ENCODE measurements at regions not wholly inside any gene's neighbourhood (a gene's known extent, or its start where the extent isn't known, plus 50 kb on each side); places are given as distances from the start of the nearest gene placed in this dataset.
"Not testable (repeated sequence)": the region's sequence is repeated elsewhere in the genome, so short reads cannot be mapped to it uniquely, and the experiment has no call there.

DNA sequence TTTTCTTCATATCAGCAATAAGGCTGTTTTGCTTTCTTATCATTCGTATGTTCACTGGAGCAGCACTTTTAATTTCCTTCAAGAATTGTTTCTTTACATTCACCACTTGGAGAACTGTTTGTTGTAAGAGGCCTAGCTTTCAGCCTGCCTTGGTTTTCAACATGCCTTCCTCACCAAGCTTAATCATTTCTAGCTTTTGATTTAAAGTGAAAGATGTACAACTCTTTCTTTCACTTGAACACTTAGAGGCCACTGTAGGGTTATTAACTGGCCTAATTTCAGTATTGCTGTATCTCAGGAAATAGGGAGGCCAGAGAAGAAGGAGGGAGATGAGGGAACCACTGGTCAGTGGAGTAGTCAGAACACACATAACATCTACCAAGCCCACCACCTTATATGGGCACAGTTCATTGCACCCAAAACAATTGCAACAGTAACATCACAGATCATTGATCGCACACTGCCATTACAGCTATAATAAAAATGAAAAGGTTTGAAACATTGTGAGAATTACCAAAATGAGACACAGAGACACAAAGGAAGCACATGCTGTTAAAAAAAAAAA is 181.4 kb upstream of the TUBA3C start:
- no peaks in the 10 kb centered on the region for H3K4me1 ChIP-seq (ENCODE audit: insufficient read depth, low read length)
- H3K4me3 Mint-ChIP-seq, result no peak overlapping the region
- peaks cover 0 to 4% of the 10 kb centered on the region in 2 donors for H3K27me3 Mint-ChIP-seq
- H3K36me3 Mint-ChIP-seq, result no peaks in the 10 kb centered on the region
- H3K27ac ChIP-seq (ENCODE audit: low read depth, low read length), result no peak overlapping the region
- no peak for DNase-seq
- POLR2A ChIA-PET, result no interaction called here
- H3K9me3 Mint-ChIP-seq, result peaks cover 0 to 3% (median 3%) of the 10 kb centered on the region in 5 donors
- H3K36me3 ChIP-seq (ENCODE audit: insufficient read depth, low read length), result no peaks in the 10 kb centered on the region
- no peaks in the 10 kb centered on the region for H3K9me3 ChIP-seq (ENCODE audit: low read length)
- CTCF ChIA-PET, result no interaction called here
- H3K4me1 Mint-ChIP-seq, result no peaks in the 10 kb centered on the region
- H3K27me3 ChIP-seq (ENCODE audit: insufficient read depth, low read length, poor library complexity, severe bottlenecking), result no peaks in the 10 kb centered on the region
- no peak overlapping the region for H3K27ac Mint-ChIP-seq
- no peak overlapping the region for H3K4me3 ChIP-seq (ENCODE audit: low read length)

DNA sequence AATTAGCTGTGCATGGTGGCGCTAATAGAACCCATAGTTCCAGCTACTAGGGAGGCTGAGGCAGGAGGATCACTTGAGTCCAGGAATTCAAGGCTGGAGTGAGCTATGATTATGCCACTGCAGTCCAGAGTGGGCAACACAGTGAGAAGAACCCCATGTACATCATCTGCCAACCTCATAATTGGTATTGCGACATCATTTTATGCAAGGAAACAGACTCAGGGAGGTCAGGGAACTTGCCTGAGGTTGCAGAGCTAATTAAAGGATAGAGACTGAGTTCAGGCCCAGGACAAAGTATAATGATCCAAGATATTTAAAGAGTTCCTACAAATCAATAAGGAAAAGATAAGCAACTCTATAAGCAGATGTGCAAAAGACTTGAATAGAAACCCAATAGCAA is 178.1 kb upstream of the TUBA3C start:
- CTCF ChIA-PET, result not testable (repeated sequence)

DNA sequence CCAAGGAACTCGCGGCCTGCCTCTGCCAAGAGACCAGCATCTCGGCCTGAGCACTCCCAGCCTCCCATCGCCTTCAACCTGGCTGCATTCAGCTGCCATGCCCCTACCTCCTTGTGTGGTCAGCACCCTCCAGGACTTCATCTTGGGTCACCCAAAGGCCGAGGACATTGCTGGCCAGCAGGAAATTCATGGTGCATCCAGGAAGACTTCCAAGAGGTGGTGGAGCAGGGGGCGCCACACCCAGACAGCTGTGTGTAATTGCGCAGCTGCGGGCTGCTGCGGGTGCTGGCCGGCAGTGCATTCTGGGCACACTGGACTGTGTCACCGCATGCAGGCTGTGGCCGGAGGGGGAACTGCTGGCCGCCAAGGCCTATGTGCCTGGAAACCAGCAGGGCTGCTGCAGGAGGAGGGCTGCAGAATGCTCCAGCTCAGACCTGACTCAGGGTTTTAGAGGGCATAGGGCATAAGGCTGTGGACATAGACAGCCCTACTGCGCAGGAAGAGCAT is 164.3 kb upstream of the TUBA3C start:
- Mint-ChIP-seq H3K9me3 (peaks cover 0 to 8% (median 3%) of the 10 kb centered on the region in 5 donors), H3K4me3 (no peak overlapping the region), H3K4me1 (no peaks in the 10 kb centered on the region), H3K27ac (no peak overlapping the region), H3K27me3 (peaks cover 0 to 6% of the 10 kb centered on the region in 2 donors), H3K36me3 (no peaks in the 10 kb centered on the region)
- CTCF ChIA-PET, result no interaction called here
- Histone ChIP-seq H3K4me3 (ENCODE audit: low read length) (no peak overlapping the region), H3K9me3 (ENCODE audit: low read length) (no peaks in the 10 kb centered on the region), H3K4me1 (ENCODE audit: insufficient read depth, low read length) (no peaks in the 10 kb centered on the region), H3K27me3 (ENCODE audit: insufficient read depth, low read length, poor library complexity, severe bottlenecking) (no peaks in the 10 kb centered on the region), H3K27ac (ENCODE audit: low read depth, low read length) (no peak overlapping the region), H3K36me3 (ENCODE audit: insufficient read depth, low read length) (no peaks in the 10 kb centered on the region)
- no peak for DNase-seq
- POLR2A ChIA-PET, result no interaction called here

More for the DNA sequence above, 178.1 kb upstream of the TUBA3C start:
- H3K36me3 Mint-ChIP-seq; H3K9me3 ChIP-seq (ENCODE audit: low read length); H3K36me3 ChIP-seq (ENCODE audit: insufficient read depth, low read length); H3K4me1 ChIP-seq (ENCODE audit: insufficient read depth, low read length); H3K27ac ChIP-seq (ENCODE audit: low read depth, low read length); H3K4me3 Mint-ChIP-seq; H3K4me3 ChIP-seq (ENCODE audit: low read length); DNase-seq; POLR2A ChIA-PET; H3K27ac Mint-ChIP-seq; H3K27me3 ChIP-seq (ENCODE audit: insufficient read depth, low read length, poor library complexity, severe bottlenecking); H3K27me3 Mint-ChIP-seq; H3K4me1 Mint-ChIP-seq: not testable (repeated sequence)
- peaks cover 0 to 10% (median 3%) of the 10 kb centered on the region in 5 donors for H3K9me3 Mint-ChIP-seq

DNA sequence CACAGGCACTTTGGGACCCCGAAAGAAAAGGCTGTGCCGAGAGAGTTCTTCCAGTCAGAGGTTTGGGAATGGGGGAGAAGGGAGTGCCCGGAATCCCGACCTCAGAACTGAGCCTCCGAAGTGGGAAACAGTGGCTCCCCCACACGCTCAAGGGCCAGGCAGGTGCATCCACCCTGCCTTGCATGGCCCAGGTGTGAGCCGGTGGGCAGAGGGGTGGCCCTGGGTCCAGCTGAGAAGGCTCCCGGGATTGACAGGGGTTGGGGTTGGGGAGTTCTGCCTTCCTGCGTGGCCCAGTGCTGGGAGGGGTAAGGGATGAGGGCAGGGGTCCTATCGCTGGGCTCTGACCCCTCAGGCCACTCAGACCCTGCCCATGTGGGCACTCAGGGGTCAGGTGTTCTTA is 163.5 kb upstream of the TUBA3C start:
- Histone ChIP-seq H3K9me3 (ENCODE audit: low read length) (no peaks in the 10 kb centered on the region), H3K4me1 (ENCODE audit: insufficient read depth, low read length) (no peaks in the 10 kb centered on the region), H3K4me3 (ENCODE audit: low read length) (no peak overlapping the region), H3K36me3 (ENCODE audit: insufficient read depth, low read length) (no peaks in the 10 kb centered on the region), H3K27me3 (ENCODE audit: insufficient read depth, low read length, poor library complexity, severe bottlenecking) (no peaks in the 10 kb centered on the region), H3K27ac (ENCODE audit: low read depth, low read length) (no peak overlapping the region)
- no peak overlapping the region for H3K4me3 Mint-ChIP-seq
- no peaks in the 10 kb centered on the region for H3K36me3 Mint-ChIP-seq
- CTCF ChIA-PET, result no interaction called here
- H3K9me3 Mint-ChIP-seq, result peaks cover 0 to 8% (median 3%) of the 10 kb centered on the region in 5 donors
- no peak for DNase-seq
- no peaks in the 10 kb centered on the region for H3K4me1 Mint-ChIP-seq
- H3K27ac Mint-ChIP-seq, result no peak overlapping the region
- H3K27me3 Mint-ChIP-seq, result peaks cover 0 to 6% of the 10 kb centered on the region in 2 donors
- POLR2A ChIA-PET, result no interaction called here

DNA sequence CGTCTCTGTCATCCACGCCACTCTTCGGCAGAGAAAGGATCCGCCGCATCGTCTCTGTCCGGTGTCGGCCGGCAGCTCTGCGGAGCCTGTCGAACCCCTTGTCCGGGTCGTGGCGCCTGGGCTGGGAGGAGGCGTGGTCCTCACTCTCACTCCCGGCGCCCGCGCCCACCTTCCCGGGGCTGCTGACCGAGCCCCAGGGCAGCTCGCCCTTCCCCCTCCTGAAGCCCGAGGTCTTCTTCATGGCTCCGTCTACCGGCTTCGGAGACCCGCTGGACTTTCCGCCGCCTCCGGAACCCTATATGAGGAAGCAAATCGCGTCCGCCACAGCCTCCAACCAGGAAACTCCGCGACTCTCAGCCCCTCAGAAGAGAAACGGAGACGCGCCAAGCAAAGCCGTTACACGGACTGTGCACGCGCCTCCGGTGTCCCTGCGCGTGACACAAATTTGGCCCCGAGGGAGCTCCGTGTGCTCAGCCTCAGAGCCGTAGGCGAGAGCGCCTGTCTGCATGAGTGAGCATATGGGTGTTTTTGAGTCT is 163.0 kb upstream of the TUBA3C start:
- H3K27me3 ChIP-seq (ENCODE audit: insufficient read depth, low read length, poor library complexity, severe bottlenecking); H3K36me3 Mint-ChIP-seq; H3K27ac ChIP-seq (ENCODE audit: low read depth, low read length); H3K4me3 Mint-ChIP-seq; H3K36me3 ChIP-seq (ENCODE audit: insufficient read depth, low read length); H3K4me1 Mint-ChIP-seq; H3K4me1 ChIP-seq (ENCODE audit: insufficient read depth, low read length); H3K4me3 ChIP-seq (ENCODE audit: low read length); POLR2A ChIA-PET; H3K9me3 ChIP-seq (ENCODE audit: low read length); CTCF ChIA-PET; H3K9me3 Mint-ChIP-seq; DNase-seq; H3K27me3 Mint-ChIP-seq; H3K27ac Mint-ChIP-seq: not testable (repeated sequence)

DNA sequence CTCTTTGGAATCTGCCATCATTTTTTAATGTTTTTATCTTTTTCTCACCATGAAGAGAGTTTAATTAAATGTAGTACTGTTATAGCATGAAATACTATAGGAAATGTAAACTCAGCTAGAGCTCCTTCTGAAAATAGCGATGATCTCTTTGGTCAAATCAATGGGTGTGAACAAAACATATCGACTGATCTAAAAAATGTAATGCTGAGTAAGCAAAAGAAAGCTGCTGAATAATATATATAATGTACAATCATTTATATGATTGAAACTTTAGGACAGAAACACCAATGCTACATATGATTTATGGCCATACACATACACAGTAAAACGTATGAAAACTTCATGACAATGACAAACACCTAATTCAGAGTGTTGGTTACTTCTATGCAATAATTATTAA is 150.8 kb upstream of the TUBA3C start:
- no peak for DNase-seq
- H3K4me1 Mint-ChIP-seq, result no peaks in the 10 kb centered on the region

DNA sequence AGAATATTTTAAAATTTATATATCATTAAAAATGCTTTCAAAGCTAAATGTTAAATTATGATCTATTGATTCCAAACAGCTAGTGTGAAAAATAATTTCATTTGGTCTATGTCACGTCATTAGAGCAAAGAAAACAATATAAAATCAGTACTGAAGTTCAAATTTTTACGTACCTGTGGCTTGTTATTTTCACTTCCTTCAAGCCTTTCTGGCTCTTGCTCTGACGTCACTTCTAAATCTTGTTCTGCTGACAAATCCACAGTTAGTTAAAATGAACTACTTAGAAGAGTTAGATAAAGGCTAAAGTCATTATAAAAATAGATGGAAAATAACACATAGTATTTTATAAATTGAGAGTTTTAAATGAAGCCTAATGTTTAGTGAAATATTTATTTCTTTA is 147.7 kb upstream of the TUBA3C start:
- no peak overlapping the region for H3K27ac ChIP-seq (ENCODE audit: low read depth, low read length)
- Mint-ChIP-seq H3K36me3 (no peaks in the 10 kb centered on the region), H3K27ac (no peak overlapping the region), H3K27me3 (peaks cover 0 to 5% of the 10 kb centered on the region in 2 donors), H3K4me3 (no peak overlapping the region), H3K4me1 (no peaks in the 10 kb centered on the region), H3K9me3 (peaks cover 3 to 10% (median 8%) of the 10 kb centered on the region in 5 donors)
- POLR2A ChIA-PET, result no interaction called here
- no peak overlapping the region for H3K4me3 ChIP-seq (ENCODE audit: low read length)
- no peaks in the 10 kb centered on the region for H3K4me1 ChIP-seq (ENCODE audit: insufficient read depth, low read length)
- no peaks in the 10 kb centered on the region for H3K9me3 ChIP-seq (ENCODE audit: low read length)
- no peaks in the 10 kb centered on the region for H3K36me3 ChIP-seq (ENCODE audit: insufficient read depth, low read length)
- no peaks in the 10 kb centered on the region for H3K27me3 ChIP-seq (ENCODE audit: insufficient read depth, low read length, poor library complexity, severe bottlenecking)
- no peak for DNase-seq
- CTCF ChIA-PET, result no interaction called here

More for the DNA sequence above, 150.8 kb upstream of the TUBA3C start:
- ChIA-PET CTCF (no interaction called here), POLR2A (no interaction called here)
- no peak overlapping the region for H3K27ac ChIP-seq (ENCODE audit: low read depth, low read length)
- H3K9me3 ChIP-seq (ENCODE audit: low read length), result no peaks in the 10 kb centered on the region
- Mint-ChIP-seq H3K4me3 (no peak overlapping the region), H3K27me3 (no peaks in the 10 kb centered on the region), H3K9me3 (peaks cover 0 to 3% (median 0%) of the 10 kb centered on the region in 5 donors), H3K27ac (no peak overlapping the region), H3K36me3 (no peaks in the 10 kb centered on the region)
- H3K4me1 ChIP-seq (ENCODE audit: insufficient read depth, low read length), result no peaks in the 10 kb centered on the region
- no peaks in the 10 kb centered on the region for H3K27me3 ChIP-seq (ENCODE audit: insufficient read depth, low read length, poor library complexity, severe bottlenecking)
- H3K36me3 ChIP-seq (ENCODE audit: insufficient read depth, low read length), result no peaks in the 10 kb centered on the region
- no peak overlapping the region for H3K4me3 ChIP-seq (ENCODE audit: low read length)

DNA sequence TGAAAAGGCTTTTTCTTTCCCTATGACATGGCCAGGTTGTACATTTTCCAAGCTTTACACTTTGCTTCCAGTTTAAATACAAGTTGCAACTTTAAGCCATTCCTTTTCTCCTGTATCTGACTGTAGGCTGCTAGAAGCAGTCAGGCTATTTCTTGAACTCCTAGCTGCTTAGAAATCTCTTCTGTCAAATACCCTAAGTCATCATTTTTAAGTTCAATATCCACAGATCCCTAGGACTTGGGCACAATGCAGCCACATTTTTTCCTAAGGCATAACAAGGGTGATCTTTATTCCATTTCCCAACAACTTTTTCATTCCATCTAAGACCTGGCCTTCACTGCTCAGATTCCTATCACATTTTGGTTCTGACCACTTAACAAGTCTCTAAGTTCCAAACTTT is 142.7 kb upstream of the TUBA3C start:
- Histone ChIP-seq H3K27me3 (ENCODE audit: insufficient read depth, low read length, poor library complexity, severe bottlenecking) (no peaks in the 10 kb centered on the region), H3K4me1 (ENCODE audit: insufficient read depth, low read length) (no peaks in the 10 kb centered on the region), H3K9me3 (ENCODE audit: low read length) (no peaks in the 10 kb centered on the region), H3K27ac (ENCODE audit: low read depth, low read length) (no peak overlapping the region), H3K4me3 (ENCODE audit: low read length) (no peak overlapping the region), H3K36me3 (ENCODE audit: insufficient read depth, low read length) (no peaks in the 10 kb centered on the region)
- ChIA-PET POLR2A (no interaction called here), CTCF (no interaction called here)
- H3K36me3 Mint-ChIP-seq, result no peaks in the 10 kb centered on the region
- no peaks in the 10 kb centered on the region for H3K4me1 Mint-ChIP-seq
- no peak overlapping the region for H3K4me3 Mint-ChIP-seq
- no peak overlapping the region for H3K27ac Mint-ChIP-seq
- DNase-seq, result no peak
- peaks cover 0 to 5% of the 10 kb centered on the region in 2 donors for H3K27me3 Mint-ChIP-seq
- peaks cover 9 to 18% (median 10%) of the 10 kb centered on the region in 5 donors for H3K9me3 Mint-ChIP-seq

Data from CD8-positive, alpha-beta memory T cell (primary cell).